Forelimb muscle (tissue), 1 donor: ENCODE measurements at regions not wholly inside any gene's neighbourhood (a gene's known extent, or its start where the extent isn't known, plus 50 kb on each side); places are given as distances from the start of the nearest gene placed in this dataset.

ENCODE experiments used
- DNase-seq: peaks from one replicate; pipeline ENCODE4 v3.0.0-alpha.2; 2013; ENCODE audit warnings: low read depth

- no peak for DNase-seq
Measured at GRCh38 chr2:156845806-156846558, 409.8 kb downstream of the GPD2 start.

- DNase-seq: no peak
Measured at GRCh38 chr2:156852210-156852609, 405.3 kb upstream of the GALNT5 start.

- DNase-seq: no peak
Measured at GRCh38 chr2:156852681-156853080, 404.8 kb upstream of the GALNT5 start.

GRCh38 chr2:156864325-156864724 lies 393.2 kb upstream of the GALNT5 start:
- DNase-seq: no peak

- DNase-seq: no peak
Measured at GRCh38 chr2:156864753-156865152, 392.8 kb upstream of the GALNT5 start.

GRCh38 chr2:156867201-156867600 lies 390.3 kb upstream of the GALNT5 start:
- DNase-seq: no peak

- no peak for DNase-seq
Measured at GRCh38 chr2:156874707-156875106, 382.8 kb upstream of the GALNT5 start.

GRCh38 chr2:156883804-156884203 lies 373.7 kb upstream of the GALNT5 start:
- DNase-seq: no peak

- DNase-seq: no peak
Measured at GRCh38 chr2:156884216-156884615, 373.3 kb upstream of the GALNT5 start.

GRCh38 chr2:156890529-156891148 lies 366.9 kb upstream of the GALNT5 start:
- DNase-seq: no peak

- no peak for DNase-seq
Measured at GRCh38 chr2:156891609-156892008, 365.9 kb upstream of the GALNT5 start.

GRCh38 chr2:156892467-156893281 lies 364.8 kb upstream of the GALNT5 start:
- peak; percentile 34 for DNase-seq

- DNase-seq: no peak
Measured at GRCh38 chr2:156896294-156896693, 361.2 kb upstream of the GALNT5 start.

GRCh38 chr2:156897548-156897947 lies 360.0 kb upstream of the GALNT5 start:
- DNase-seq: no peak

GRCh38 chr2:156901373-156902031 lies 356.0 kb upstream of the GALNT5 start:
- DNase-seq: no peak

- no peak for DNase-seq
Measured at GRCh38 chr2:156903335-156903734, 354.2 kb upstream of the GALNT5 start.

GRCh38 chr2:156907806-156908205 lies 349.7 kb upstream of the GALNT5 start:
- no peak for DNase-seq

- no peak for DNase-seq
Measured at GRCh38 chr2:156908825-156909224, 348.7 kb upstream of the GALNT5 start.

- DNase-seq: no peak
Measured at GRCh38 chr2:156909983-156910382, 347.5 kb upstream of the GALNT5 start.

- DNase-seq: no peak
Measured at GRCh38 chr2:156915332-156915731, 342.2 kb upstream of the GALNT5 start.

- no peak for DNase-seq
Measured at GRCh38 chr2:156918410-156918809, 339.1 kb upstream of the GALNT5 start.

- no peak for DNase-seq
Measured at GRCh38 chr2:156930423-156930822, 327.1 kb upstream of the GALNT5 start.
